Hepatocyte (in vitro differentiated cells): ENCODE measurements at regions not wholly inside any gene's neighbourhood (a gene's known extent, or its start where the extent isn't known, plus 50 kb on each side); places are given as distances from the start of the nearest gene placed in this dataset.

Source experiments
- EZH2 ChIP-seq: fragments of 200-600 bp; sonication (generic); IDR thresholded peaks from 2 replicates; pipeline ENCODE4 v1.6.1; 2016; ENCODE audit warnings: antibody characterized with exemption, mild to moderate bottlenecking, borderline replicate concordance
- EZH2phosphoT487 ChIP-seq: fragments of 200-600 bp; sonication (generic); IDR thresholded peaks from one replicate; pipeline ENCODE4 v1.6.1; 2018; ENCODE audit warnings: antibody characterized with exemption, mild to moderate bottlenecking, low read depth, moderate library complexity; ENCODE audit not compliant: unreplicated experiment, severe bottlenecking
- TF ChIP-seq, protein P1 (sequence below): fragments of 200-600 bp; sonication (generic); IDR thresholded peaks from 2 replicates; pipeline ENCODE4 v1.5.1; 2016; ENCODE audit warnings: antibody characterized with exemption, mild to moderate bottlenecking; ENCODE audit not compliant: poor library complexity

GRCh38 chr6:40888456-40888990 lies 150.5 kb downstream of the UNC5CL start:
- TF ChIP-seq, protein P1, sequence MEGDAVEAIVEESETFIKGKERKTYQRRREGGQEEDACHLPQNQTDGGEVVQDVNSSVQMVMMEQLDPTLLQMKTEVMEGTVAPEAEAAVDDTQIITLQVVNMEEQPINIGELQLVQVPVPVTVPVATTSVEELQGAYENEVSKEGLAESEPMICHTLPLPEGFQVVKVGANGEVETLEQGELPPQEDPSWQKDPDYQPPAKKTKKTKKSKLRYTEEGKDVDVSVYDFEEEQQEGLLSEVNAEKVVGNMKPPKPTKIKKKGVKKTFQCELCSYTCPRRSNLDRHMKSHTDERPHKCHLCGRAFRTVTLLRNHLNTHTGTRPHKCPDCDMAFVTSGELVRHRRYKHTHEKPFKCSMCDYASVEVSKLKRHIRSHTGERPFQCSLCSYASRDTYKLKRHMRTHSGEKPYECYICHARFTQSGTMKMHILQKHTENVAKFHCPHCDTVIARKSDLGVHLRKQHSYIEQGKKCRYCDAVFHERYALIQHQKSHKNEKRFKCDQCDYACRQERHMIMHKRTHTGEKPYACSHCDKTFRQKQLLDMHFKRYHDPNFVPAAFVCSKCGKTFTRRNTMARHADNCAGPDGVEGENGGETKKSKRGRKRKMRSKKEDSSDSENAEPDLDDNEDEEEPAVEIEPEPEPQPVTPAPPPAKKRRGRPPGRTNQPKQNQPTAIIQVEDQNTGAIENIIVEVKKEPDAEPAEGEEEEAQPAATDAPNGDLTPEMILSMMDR, result no peak
- no peak for TF ChIP-seq EZH2
- no peak for TF ChIP-seq EZH2phosphoT487
